ENCODE measurements at regions not wholly inside any gene's neighbourhood (a gene's known extent, or its start where the extent isn't known, plus 50 kb on each side); places are given as distances from the start of the nearest gene placed in this dataset.

GRCh38 chr9:31541721-31542281 lies 842.6 kb upstream of the ACO1 start:
- in situ Hi-C loops (cut with HindIII; ENCODE audit: extremely low pct_ligation_motif_present, low pct_unique_long_range_greater_than_20kb): no loop called here
- H3K9ac ChIP-seq (ENCODE audit: insufficient read depth, low read depth, low read length): no peak overlapping the region
- TF ChIP-seq DBP (CRISPR knock-in tag; IDR thresholded peaks at IDR 0.05; ENCODE audit: not compliant biosample characterization) (no peak), FOSL1 (CRISPR knock-in tag; IDR thresholded peaks at IDR 0.05; ENCODE audit: borderline replicate concordance) (no peak), ZNF879 (CRISPR knock-in tag; IDR thresholded peaks at IDR 0.05) (no peak), NR2C2 (CRISPR knock-in tag; IDR thresholded peaks at IDR 0.05; ENCODE audit: borderline replicate concordance) (no peak), XBP1 (CRISPR knock-in tag; IDR thresholded peaks at IDR 0.05) (no peak), NKX3-1 (CRISPR knock-in tag; IDR thresholded peaks at IDR 0.05) (no peak), ZNF383 (CRISPR knock-in tag; IDR thresholded peaks at IDR 0.05; ENCODE audit: borderline replicate concordance) (no peak), RFX3 (CRISPR knock-in tag; IDR thresholded peaks at IDR 0.05) (no peak)
- no peak overlapping the region for H3K27ac ChIP-seq (ENCODE audit: extremely low read length, insufficient read depth, low read length)
- H3K4me3 ChIP-seq (replicated peaks in 1 of 3; ENCODE audit: insufficient read depth in 1 of 3, low read depth in 2 of 3, low read length in 3 of 3): no peak overlapping the region
- H3K4me2 ChIP-seq (ENCODE audit: low read depth, low read length): no peak overlapping the region
- no peaks in the 10 kb centered on the region for H3K79me2 ChIP-seq (ENCODE audit: insufficient read depth, low read length)
- no TSS peak for BruUV-seq (replicated peaks)
- no peak for FAIRE-seq
- H3K9me3 ChIP-seq (ENCODE audit: low read length): no peaks in the 10 kb centered on the region
- H3K4me1 ChIP-seq (ENCODE audit: insufficient read depth, low read length): no peaks in the 10 kb centered on the region
- DNase-seq (ENCODE audit: low spot score): no peak
- no peak overlapping the region for H2AFZ ChIP-seq (ENCODE audit: low read length)
- intact Hi-C loops (cut with micrococcal nuclease; ENCODE audit: unreplicated experiment): no loop called here
- no peaks in the 10 kb centered on the region for H4K20me1 ChIP-seq (ENCODE audit: insufficient read depth, low read length)
- no peaks in the 10 kb centered on the region for H3K27me3 ChIP-seq (ENCODE audit: control insufficient read depth in 1 of 2, insufficient read depth in 2 of 2, low read length in 2 of 2)
- CTCF ChIA-PET (ENCODE audit: low intra/inter-chr PET ratio, low total read pairs): no interaction called here
- 10% methylated on average over 4 of the region's 4 CpGs for WGBS (ENCODE audit: low lambda C conversion rate)
- POLR2A ChIA-PET: no interaction called here
- no peak for ATAC-seq
- no peaks in the 10 kb centered on the region for H3K36me3 ChIP-seq (replicated peaks in 1 of 2; ENCODE audit: control insufficient read depth in 1 of 2, insufficient read depth in 2 of 2, low read length in 2 of 2)

- DNase-seq (ENCODE audit: low spot score): peak; percentile 12
- no peak overlapping the region for H3K27ac ChIP-seq (ENCODE audit: extremely low read length, insufficient read depth, low read length)
- H3K36me3 ChIP-seq (replicated peaks in 1 of 2; ENCODE audit: control insufficient read depth in 1 of 2, insufficient read depth in 2 of 2, low read length in 2 of 2): no peaks in the 10 kb centered on the region
- under 1% methylated on average over 5 of the region's 5 CpGs for WGBS (ENCODE audit: low lambda C conversion rate)
- BruUV-seq (replicated peaks): no TSS peak
- in situ Hi-C loops (cut with HindIII; ENCODE audit: extremely low pct_ligation_motif_present, low pct_unique_long_range_greater_than_20kb): no loop called here
- peak; percentile 59 for FAIRE-seq
- no peaks in the 10 kb centered on the region for H3K27me3 ChIP-seq (ENCODE audit: control insufficient read depth in 1 of 2, insufficient read depth in 2 of 2, low read length in 2 of 2)
- no peaks in the 10 kb centered on the region for H3K79me2 ChIP-seq (ENCODE audit: insufficient read depth, low read length)
- no peak overlapping the region for H2AFZ ChIP-seq (ENCODE audit: low read length)
- no peaks in the 10 kb centered on the region for H3K9me3 ChIP-seq (ENCODE audit: low read length)
- CTCF ChIA-PET (ENCODE audit: low intra/inter-chr PET ratio, low total read pairs): no interaction called here
- no peak overlapping the region for H3K4me3 ChIP-seq (replicated peaks in 1 of 3; ENCODE audit: insufficient read depth in 1 of 3, low read depth in 2 of 3, low read length in 3 of 3)
- no peaks in the 10 kb centered on the region for H3K4me1 ChIP-seq (ENCODE audit: insufficient read depth, low read length)
- POLR2A ChIA-PET: no interaction called here
- peak; percentile 96 for ATAC-seq
- H3K9ac ChIP-seq (ENCODE audit: insufficient read depth, low read depth, low read length): no peak overlapping the region
- intact Hi-C loops (cut with micrococcal nuclease; ENCODE audit: unreplicated experiment): no loop called here
- H3K4me2 ChIP-seq (ENCODE audit: low read depth, low read length): no peak overlapping the region
- H4K20me1 ChIP-seq (ENCODE audit: insufficient read depth, low read length): no peaks in the 10 kb centered on the region
- TF ChIP-seq ZNF687 (CRISPR knock-in tag; IDR thresholded peaks at IDR 0.05) (no peak), CTCF (CRISPR knock-in tag; IDR thresholded peaks at IDR 0.05) (peak; percentile 29), ZNF773 (CRISPR knock-in tag; IDR thresholded peaks at IDR 0.05; ENCODE audit: borderline replicate concordance) (no peak), CEBPB (IDR thresholded peaks at IDR 0.05; ENCODE audit: borderline replicate concordance, low read depth, low read length) (peak; percentile 57; the same call in 1 of the 2 replicates)
These were observed 841.9 kb upstream of the ACO1 start for GRCh38 chr9:31542384-31543055.
